SK-N-SH (cell line): ENCODE measurements at regions not wholly inside any gene's neighbourhood (a gene's known extent, or its start where the extent isn't known, plus 50 kb on each side); places are given as distances from the start of the nearest gene placed in this dataset.

Experiments used
- CTCF ChIA-PET: fragments of 300-600, 350-600 bp; formaldehyde crosslinking; extraction: SDS; loops from one replicate; lab custom pipeline; 2021; lab: Yijun Ruan, JAX
- POLR2A ChIA-PET: fragments of 350-600 bp; sonication (Branson Sonifier 250); formaldehyde crosslinking; extraction: SDS; loops from one replicate; lab custom pipeline; 2020; ENCODE audit warnings: antibody characterized with exemption, inconsistent platforms; lab: Yijun Ruan, JAX
- DNase-seq: peaks from one replicate; pipeline ENCODE4 v3.0.0; 2012
- H2AFZ ChIP-seq: fragments of 200-600 bp; sonication (generic); 2 replicates; pipeline ENCODE4 v1.8.1; 2016; ENCODE audit warnings: antibody characterized with exemption, mild to moderate bottlenecking, low read depth
- H3F3A ChIP-seq: fragments of 200-600 bp; sonication (generic); replicated peaks from 2 replicates; pipeline ENCODE3; 2016; ENCODE audit warnings: antibody characterized with exemption, mild to moderate bottlenecking; ENCODE audit not compliant: insufficient read depth
- H3K27ac ChIP-seq, 2 experiments: fragments of 200-500 bp in 1 of 2; fragments of 200-600 bp in 1 of 2; sonication (Bioruptor generic) in 1 of 2; sonication (generic), shearing (Covaris generic) in 1 of 2; 2 replicates each; pipeline versions ENCODE4 v1.5.1 to v1.6.1; 2014 to 2016; ENCODE audit warnings: low read depth in 2 of 2, inconsistent platforms in 1 of 2, low read length in 1 of 2, mild to moderate bottlenecking in 1 of 2, mixed read lengths in 1 of 2
- H3K27me3 ChIP-seq: fragments of 200-600 bp; sonication (generic), shearing (Covaris generic); 2 replicates; pipeline ENCODE4 v1.6.1; 2016; ENCODE audit warnings: mixed run types; ENCODE audit not compliant: insufficient read depth
- H3K36me3 ChIP-seq, 2 experiments: fragments of 200-500 bp in 1 of 2; fragments of 200-600 bp in 1 of 2; sonication (Bioruptor generic) in 1 of 2; sonication (generic) in 1 of 2; replicated peaks in 1 of 2; 2 replicates each; pipeline versions ENCODE3 to v1.5.1; 2014 to 2016; ENCODE audit warnings: low read length in 1 of 2, mild to moderate bottlenecking in 1 of 2; ENCODE audit not compliant: insufficient read depth in 2 of 2, control insufficient read depth in 1 of 2
- H3K4me1 ChIP-seq, 2 experiments: fragments of 200-500 bp in 1 of 2; fragments of 200-600 bp in 1 of 2; sonication (Bioruptor generic) in 1 of 2; sonication (generic), shearing (Covaris generic) in 1 of 2; 2 replicates each; pipeline versions ENCODE4 v1.5.1 to v1.6.1; 2014 to 2016; ENCODE audit warnings: low read depth in 1 of 2, low read length in 1 of 2, mixed run types in 1 of 2; ENCODE audit not compliant: insufficient read depth in 2 of 2, control insufficient read depth in 1 of 2
- H3K4me2 ChIP-seq: fragments of 200-600 bp; sonication (generic), shearing (Covaris generic); 2 replicates; pipeline ENCODE4 v1.6.1; 2017; ENCODE audit warnings: mixed run types
- H3K4me3 ChIP-seq, 2 experiments: fragments of 200-500 bp in 1 of 2; fragments of 200-600 bp in 1 of 2; sonication (Bioruptor generic) in 1 of 2; sonication (generic), shearing (Covaris generic) in 1 of 2; 2 replicates each; pipeline versions ENCODE4 v1.5.1 to v1.8.1; 2014 to 2016; ENCODE audit warnings: low read depth in 2 of 2, inconsistent platforms in 1 of 2, low read length in 1 of 2, mild to moderate bottlenecking in 1 of 2, mixed read lengths in 1 of 2, moderate library complexity in 1 of 2
- H3K79me2 ChIP-seq: fragments of 200-600 bp; sonication (generic); 2 replicates; pipeline ENCODE4 v1.8.1; 2017; ENCODE audit warnings: mild to moderate bottlenecking; ENCODE audit not compliant: insufficient read depth
- H3K9ac ChIP-seq: fragments of 200-600 bp; sonication (generic); 2 replicates; pipeline ENCODE4 v1.6.1; 2017; ENCODE audit warnings: mixed run types
- H3K9me2 ChIP-seq: fragments of 200-600 bp; sonication (generic); 2 replicates; pipeline ENCODE4 v1.6.1; 2017; ENCODE audit warnings: mixed run types
- H3K9me3 ChIP-seq: fragments of 200-600 bp; sonication (generic); 2 replicates; pipeline ENCODE4 v1.6.1; 2017; ENCODE audit warnings: mixed run types, mild to moderate bottlenecking, moderate library complexity
- H4K20me1 ChIP-seq: fragments of 200-600 bp; sonication (generic); 2 replicates; pipeline ENCODE4 v1.6.1; 2017; ENCODE audit warnings: mild to moderate bottlenecking, mixed run types; ENCODE audit not compliant: insufficient read depth
- CTCF ChIP-seq: fragments of 200-600 bp; sonication (generic); IDR thresholded peaks from 2 replicates; pipeline ENCODE4 v1.6.1; 2017; ENCODE audit warnings: antibody characterized with exemption, mild to moderate bottlenecking, moderate library complexity
- ELF1 ChIP-seq: IDR thresholded peaks from 2 replicates; pipeline ENCODE4 v1.4.0; 2012
- EZH2phosphoT487 ChIP-seq: fragments of 200-600 bp; sonication (generic); IDR thresholded peaks from 2 replicates; pipeline ENCODE4 v1.6.1; 2017; ENCODE audit warnings: low read depth, mixed run types, mild to moderate bottlenecking, antibody characterized with exemption, moderate library complexity, borderline replicate concordance
- GATA2 ChIP-seq: sonication (generic); formaldehyde crosslinking; IDR thresholded peaks from 2 replicates; pipeline ENCODE4 v1.5.0; 2020; ENCODE audit warnings: mild to moderate bottlenecking, missing genetic modification reagents
- NRF1 ChIP-seq: IDR thresholded peaks from 2 replicates; pipeline ENCODE4 v1.6.1; 2012; ENCODE audit warnings: low read depth, mild to moderate bottlenecking, low read length
- RAD21 ChIP-seq: IDR thresholded peaks from 2 replicates; pipeline ENCODE4 v1.6.1; 2012; ENCODE audit warnings: mild to moderate bottlenecking, low read length
- RCOR1 ChIP-seq: fragments of 150-350 bp; IDR thresholded peaks from 2 replicates; pipeline ENCODE4 v1.6.1; 2017; ENCODE audit warnings: antibody characterized with exemption, low read length
- WGBS: methylation state at CpG from one replicate; pipeline ENCODE4 v1.1.6; 2017; ENCODE audit warnings: low lambda C conversion rate; 5-methylcytosine and 5-hydroxymethylcytosine counted together
- TF ChIP-seq, protein P1 (sequence below): IDR thresholded peaks from 2 replicates; pipeline ENCODE4 v1.6.1; 2012; ENCODE audit warnings: mild to moderate bottlenecking, low read depth, low read length, moderate library complexity

- peak; percentile 19; the same call in 1 of the 2 replicates for TF ChIP-seq RAD21
- TF ChIP-seq ELF1, result no peak
- peak; percentile 25; the same call in 1 of the 2 replicates for TF ChIP-seq RCOR1
- TF ChIP-seq GATA2 (CRISPR knock-in tag), result peak; percentile 81
- TF ChIP-seq, all 33 proteins: peak for 3
- H3K9ac ChIP-seq, result no peak overlapping the region
- no peaks in the 10 kb centered on the region for H3K36me3 ChIP-seq
- POLR2A ChIA-PET, result interaction anchor here (1.6 kb wide), 1 partner anchor 185 kb away, joined by 8 read pairs; the partner anchor contains the start of gene TNRC6C
- H4K20me1 ChIP-seq, result no peaks in the 10 kb centered on the region
- CTCF ChIA-PET, result interaction anchor here (0.9 to 2.1 kb wide), 7 partner anchors 8 to 246 kb away, joined by 3 to 10 read pairs (median 6); no protein-coding TSS in a partner anchor
- 72% methylated on average over 6 of the region's 6 CpGs for WGBS
- no peaks in the 10 kb centered on the region for H3K9me2 ChIP-seq
- peak overlapping the region in 1 of 2 experiments; percentile 13; a peak in 1 of 4 replicates for H3K27ac ChIP-seq
- H3K4me2 ChIP-seq, result no peak overlapping the region
- H2AFZ ChIP-seq, result no peak overlapping the region
- no peaks in the 10 kb centered on the region for H3F3A ChIP-seq
- DNase-seq, result peak; percentile 76
- no peaks in the 10 kb centered on the region for H3K79me2 ChIP-seq
- H3K27me3 ChIP-seq, result no peaks in the 10 kb centered on the region
- H3K4me3 ChIP-seq, result no peak overlapping the region
- H3K9me3 ChIP-seq, result no peaks in the 10 kb centered on the region
- H3K4me1 ChIP-seq, result peaks cover 0 to 30% of the 10 kb centered on the region in 2 experiments; a peak in 1 of 4 replicates
Observed at GRCh38 chr17:77772899-77773358, 185.6 kb upstream of the TNRC6C start.

GRCh38 chr17:77774182-77774581 is 184.3 kb upstream of the TNRC6C start:
- H3K79me2 ChIP-seq, result no peaks in the 10 kb centered on the region
- H3K4me2 ChIP-seq, result no peak overlapping the region
- TF ChIP-seq, protein P1, sequence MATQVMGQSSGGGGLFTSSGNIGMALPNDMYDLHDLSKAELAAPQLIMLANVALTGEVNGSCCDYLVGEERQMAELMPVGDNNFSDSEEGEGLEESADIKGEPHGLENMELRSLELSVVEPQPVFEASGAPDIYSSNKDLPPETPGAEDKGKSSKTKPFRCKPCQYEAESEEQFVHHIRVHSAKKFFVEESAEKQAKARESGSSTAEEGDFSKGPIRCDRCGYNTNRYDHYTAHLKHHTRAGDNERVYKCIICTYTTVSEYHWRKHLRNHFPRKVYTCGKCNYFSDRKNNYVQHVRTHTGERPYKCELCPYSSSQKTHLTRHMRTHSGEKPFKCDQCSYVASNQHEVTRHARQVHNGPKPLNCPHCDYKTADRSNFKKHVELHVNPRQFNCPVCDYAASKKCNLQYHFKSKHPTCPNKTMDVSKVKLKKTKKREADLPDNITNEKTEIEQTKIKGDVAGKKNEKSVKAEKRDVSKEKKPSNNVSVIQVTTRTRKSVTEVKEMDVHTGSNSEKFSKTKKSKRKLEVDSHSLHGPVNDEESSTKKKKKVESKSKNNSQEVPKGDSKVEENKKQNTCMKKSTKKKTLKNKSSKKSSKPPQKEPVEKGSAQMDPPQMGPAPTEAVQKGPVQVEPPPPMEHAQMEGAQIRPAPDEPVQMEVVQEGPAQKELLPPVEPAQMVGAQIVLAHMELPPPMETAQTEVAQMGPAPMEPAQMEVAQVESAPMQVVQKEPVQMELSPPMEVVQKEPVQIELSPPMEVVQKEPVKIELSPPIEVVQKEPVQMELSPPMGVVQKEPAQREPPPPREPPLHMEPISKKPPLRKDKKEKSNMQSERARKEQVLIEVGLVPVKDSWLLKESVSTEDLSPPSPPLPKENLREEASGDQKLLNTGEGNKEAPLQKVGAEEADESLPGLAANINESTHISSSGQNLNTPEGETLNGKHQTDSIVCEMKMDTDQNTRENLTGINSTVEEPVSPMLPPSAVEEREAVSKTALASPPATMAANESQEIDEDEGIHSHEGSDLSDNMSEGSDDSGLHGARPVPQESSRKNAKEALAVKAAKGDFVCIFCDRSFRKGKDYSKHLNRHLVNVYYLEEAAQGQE, result no peak
- TF ChIP-seq NRF1, result no peak
- no peak for TF ChIP-seq ELF1
- TF ChIP-seq EZH2phosphoT487, result no peak
- TF ChIP-seq CTCF, result no peak
- CTCF ChIA-PET, result interaction anchor here (0.9 to 2.1 kb wide), 6 partner anchors 13 to 245 kb away, joined by 3 to 10 read pairs (median 4); no protein-coding TSS in a partner anchor
- peak; percentile 55 for DNase-seq
- no peaks in the 10 kb centered on the region for H3K27me3 ChIP-seq
- H3K27ac ChIP-seq, result no peak overlapping the region
- no peak overlapping the region for H3K4me3 ChIP-seq
- POLR2A ChIA-PET, result interaction anchor here (1.6 kb wide), 1 partner anchor 184 kb away, joined by 8 read pairs; the partner anchor contains the start of gene TNRC6C
- H4K20me1 ChIP-seq, result no peaks in the 10 kb centered on the region
- H3K9ac ChIP-seq, result no peak overlapping the region
- H3K9me3 ChIP-seq, result no peaks in the 10 kb centered on the region
- H3F3A ChIP-seq, result no peaks in the 10 kb centered on the region
- H3K36me3 ChIP-seq, result no peaks in the 10 kb centered on the region
- 96% methylated on average over 13 of the region's 13 CpGs for WGBS
- H3K4me1 ChIP-seq, result peaks cover under 1 to 42% of the 10 kb centered on the region in 2 experiments; a peak in 2 of 4 replicates
- H2AFZ ChIP-seq, result no peak overlapping the region
- H3K9me2 ChIP-seq, result no peaks in the 10 kb centered on the region
